ENCODE measurements at regions not wholly inside any gene's neighbourhood (a gene's known extent, or its start where the extent isn't known, plus 50 kb on each side); places are given as distances from the start of the nearest gene placed in this dataset.

DNA sequence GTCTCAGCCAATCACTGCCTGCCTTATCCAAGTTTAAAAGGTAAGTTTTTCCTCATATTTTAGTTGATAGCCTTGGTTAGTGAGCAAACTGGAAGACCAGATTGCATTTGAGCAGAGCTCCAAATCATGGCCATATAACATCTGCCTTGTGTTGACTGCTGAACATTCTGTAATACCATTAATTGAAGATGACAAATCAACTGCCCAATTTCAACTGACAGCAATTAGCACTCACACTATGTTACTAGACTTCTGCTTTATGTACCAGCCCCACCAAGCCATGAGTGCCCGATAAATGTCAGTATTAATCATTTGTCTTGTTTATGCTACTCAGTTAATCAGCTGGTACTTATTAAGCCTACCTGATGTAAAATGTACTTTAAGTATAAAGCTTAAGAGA lies 83.1 kb downstream of the CGGBP1 start:
- CTCF ChIA-PET, result interaction anchor here (0.8 to 1.3 kb wide), 3 partner anchors 14 to 625 kb away, joined by 3 to 6 read pairs (median 3); no protein-coding TSS in a partner anchor
- intact Hi-C loops (cut with micrococcal nuclease), result no loop called here
- POLR2A ChIA-PET, result no interaction called here
- Histone ChIP-seq H3K9me1 (replicated peaks; ENCODE audit: control insufficient read depth, extremely low read depth, insufficient read depth, low read length) (no peaks in the 10 kb centered on the region), H3K27me3 (ENCODE audit: control insufficient read depth in 2 of 2, insufficient read depth in 2 of 2, low read length in 2 of 2) (no peaks in the 10 kb centered on the region), H4K20me1 (replicated peaks; ENCODE audit: control insufficient read depth, extremely low read depth, insufficient read depth, low read length) (no peaks in the 10 kb centered on the region), H3K4me2 (ENCODE audit: insufficient read depth, low read length) (no peak overlapping the region), H3K9me3 (replicated peaks; ENCODE audit: control insufficient read depth, insufficient read depth, low read length) (no peaks in the 10 kb centered on the region), H3K79me2 (ENCODE audit: control insufficient read depth, insufficient read depth, low read length) (no peaks in the 10 kb centered on the region), H3K9ac (replicated peaks; ENCODE audit: extremely low read depth, insufficient read depth, low read length) (no peak overlapping the region), H3K4me1 (ENCODE audit: control insufficient read depth, extremely low read depth, insufficient read depth, low read length) (no peaks in the 10 kb centered on the region), H3K4me3 (replicated peaks in 1 of 3; ENCODE audit: insufficient read depth in 1 of 3, low read depth in 1 of 3, low read length in 3 of 3) (no peak overlapping the region), H3K36me3 (ENCODE audit: control insufficient read depth in 2 of 2, extremely low read depth in 1 of 2, insufficient read depth in 2 of 2, low read length in 2 of 2) (no peaks in the 10 kb centered on the region), H2AFZ (ENCODE audit: low read depth, low read length) (no peak overlapping the region), H3K27ac (ENCODE audit: insufficient read depth, low read depth, low read length) (no peak overlapping the region)
- BruUV-seq (replicated peaks), result no TSS peak
- TF ChIP-seq, protein P1, sequence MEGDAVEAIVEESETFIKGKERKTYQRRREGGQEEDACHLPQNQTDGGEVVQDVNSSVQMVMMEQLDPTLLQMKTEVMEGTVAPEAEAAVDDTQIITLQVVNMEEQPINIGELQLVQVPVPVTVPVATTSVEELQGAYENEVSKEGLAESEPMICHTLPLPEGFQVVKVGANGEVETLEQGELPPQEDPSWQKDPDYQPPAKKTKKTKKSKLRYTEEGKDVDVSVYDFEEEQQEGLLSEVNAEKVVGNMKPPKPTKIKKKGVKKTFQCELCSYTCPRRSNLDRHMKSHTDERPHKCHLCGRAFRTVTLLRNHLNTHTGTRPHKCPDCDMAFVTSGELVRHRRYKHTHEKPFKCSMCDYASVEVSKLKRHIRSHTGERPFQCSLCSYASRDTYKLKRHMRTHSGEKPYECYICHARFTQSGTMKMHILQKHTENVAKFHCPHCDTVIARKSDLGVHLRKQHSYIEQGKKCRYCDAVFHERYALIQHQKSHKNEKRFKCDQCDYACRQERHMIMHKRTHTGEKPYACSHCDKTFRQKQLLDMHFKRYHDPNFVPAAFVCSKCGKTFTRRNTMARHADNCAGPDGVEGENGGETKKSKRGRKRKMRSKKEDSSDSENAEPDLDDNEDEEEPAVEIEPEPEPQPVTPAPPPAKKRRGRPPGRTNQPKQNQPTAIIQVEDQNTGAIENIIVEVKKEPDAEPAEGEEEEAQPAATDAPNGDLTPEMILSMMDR (IDR thresholded peaks at IDR 0.05; ENCODE audit: extremely low read depth in 1 of 2, insufficient read depth in 1 of 2, low read depth in 1 of 2, low read length in 2 of 2), result no peak
- TF ChIP-seq, protein P2, sequence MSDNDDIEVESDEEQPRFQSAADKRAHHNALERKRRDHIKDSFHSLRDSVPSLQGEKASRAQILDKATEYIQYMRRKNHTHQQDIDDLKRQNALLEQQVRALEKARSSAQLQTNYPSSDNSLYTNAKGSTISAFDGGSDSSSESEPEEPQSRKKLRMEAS (IDR thresholded peaks at IDR 0.05; ENCODE audit: insufficient read depth, insufficient read length), result no peak
- dilution Hi-C loops (cut with MboI; ENCODE audit: extremely low pct_ligation_motif_present, low sequenced_read_pairs), result no loop called here
- DNase-seq (ENCODE audit: low read depth, low spot score) (no peak), FAIRE-seq (no peak)

DNA sequence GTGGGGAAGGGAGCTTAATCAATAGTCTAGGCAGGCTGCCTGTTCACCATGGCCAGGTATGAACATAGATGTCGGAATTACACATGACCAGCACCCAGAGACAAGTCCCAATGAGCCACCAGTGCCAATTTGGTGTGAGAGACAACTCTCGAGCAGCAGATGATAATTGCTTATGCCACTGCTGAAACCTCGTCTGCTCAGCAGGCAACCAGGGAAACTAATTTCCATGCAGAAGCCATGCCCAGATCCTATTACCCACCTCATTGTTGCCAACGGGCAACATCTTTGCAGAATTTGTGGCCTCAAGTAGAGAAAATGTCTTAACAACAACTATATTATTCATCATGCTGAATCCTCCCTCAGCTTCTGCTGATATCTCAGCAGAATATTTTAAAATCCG lies 84.9 kb downstream of the CGGBP1 start:
- no peak overlapping the region for H3K9ac ChIP-seq (replicated peaks; ENCODE audit: extremely low read depth, insufficient read depth, low read length)
- no peak overlapping the region for H3K27ac ChIP-seq (ENCODE audit: insufficient read depth, low read depth, low read length)
- CTCF ChIA-PET, result interaction anchor here (0.8 kb wide), 1 partner anchor 9 kb away, joined by 3 read pairs; no protein-coding TSS in a partner anchor
- no peaks in the 10 kb centered on the region for H3K79me2 ChIP-seq (ENCODE audit: control insufficient read depth, insufficient read depth, low read length)
- dilution Hi-C loops (cut with MboI; ENCODE audit: extremely low pct_ligation_motif_present, low sequenced_read_pairs), result no loop called here
- POLR2A ChIA-PET, result no interaction called here
- no peak overlapping the region for H3K4me3 ChIP-seq (replicated peaks in 1 of 3; ENCODE audit: insufficient read depth in 1 of 3, low read depth in 1 of 3, low read length in 3 of 3)
- no TSS peak for BruUV-seq (replicated peaks)
- H2AFZ ChIP-seq (ENCODE audit: low read depth, low read length), result no peak overlapping the region
- TF ChIP-seq FOS (IDR thresholded peaks at IDR 0.05; ENCODE audit: borderline replicate concordance, insufficient read depth, low read length) (no peak), EZH2 (IDR thresholded peaks at IDR 0.05; ENCODE audit: borderline replicate concordance, low read depth, low read length, severe bottlenecking) (no peak), POLR2A (IDR thresholded peaks at IDR 0.05; ENCODE audit: low read depth, low read length) (no peak), GATA2 (IDR thresholded peaks at IDR 0.05; ENCODE audit: insufficient read depth, insufficient read length, low read depth, low read length) (no peak), JUN (IDR thresholded peaks at IDR 0.05; ENCODE audit: borderline replicate concordance, insufficient read depth, insufficient read length, low read depth) (no peak), MYC (IDR thresholded peaks at IDR 0.05; ENCODE audit: low read depth, low read length) (no peak), POLR2AphosphoS5 (IDR thresholded peaks at IDR 0.05; ENCODE audit: insufficient read depth, low read depth, low read length) (no peak)
- TF ChIP-seq, protein P2 (IDR thresholded peaks at IDR 0.05; ENCODE audit: insufficient read depth, insufficient read length), result no peak
- TF ChIP-seq, protein P1 (IDR thresholded peaks at IDR 0.05; ENCODE audit: extremely low read depth in 1 of 2, insufficient read depth in 1 of 2, low read depth in 1 of 2, low read length in 2 of 2), result no peak
- no peaks in the 10 kb centered on the region for H3K36me3 ChIP-seq (ENCODE audit: control insufficient read depth in 2 of 2, extremely low read depth in 1 of 2, insufficient read depth in 2 of 2, low read length in 2 of 2)
- no peaks in the 10 kb centered on the region for H4K20me1 ChIP-seq (replicated peaks; ENCODE audit: control insufficient read depth, extremely low read depth, insufficient read depth, low read length)
- H3K9me1 ChIP-seq (replicated peaks; ENCODE audit: control insufficient read depth, extremely low read depth, insufficient read depth, low read length), result no peaks in the 10 kb centered on the region
- H3K4me2 ChIP-seq (ENCODE audit: insufficient read depth, low read length), result no peak overlapping the region
- no peaks in the 10 kb centered on the region for H3K27me3 ChIP-seq (ENCODE audit: control insufficient read depth in 2 of 2, insufficient read depth in 2 of 2, low read length in 2 of 2)
- no peaks in the 10 kb centered on the region for H3K9me3 ChIP-seq (replicated peaks; ENCODE audit: control insufficient read depth, insufficient read depth, low read length)
- no peaks in the 10 kb centered on the region for H3K4me1 ChIP-seq (ENCODE audit: control insufficient read depth, extremely low read depth, insufficient read depth, low read length)
- DNase-seq (ENCODE audit: low read depth, low spot score) (no peak), FAIRE-seq (no peak)
- intact Hi-C loops (cut with micrococcal nuclease), result no loop called here
